Heart right ventricle (tissue), 16 donors: ENCODE measurements at regions not wholly inside any gene's neighbourhood (a gene's known extent, or its start where the extent isn't known, plus 50 kb on each side); places are given as distances from the start of the nearest gene placed in this dataset.

Source experiments
- ATAC-seq, 8 donors: fragments of 200-7000 bp; cut with Tn5 transposase; one replicate each; pipeline ENCODE4 v1.9.1; 2020; ENCODE audit warnings: mild to moderate bottlenecking in 8 of 8, moderate library complexity in 8 of 8, moderate number of reproducible peaks in 1 of 8
- DNase-seq, 2 donors: peaks; one replicate each; pipeline ENCODE4 v3.0.0-alpha.2; 2020
- H3K27ac ChIP-seq, 10 donors: fragments of 200-600 bp; sonication (generic) in 2 of 10; one replicate each; pipeline versions ENCODE4 v1.5.0 to v1.8.0; 2020 to 2022; ENCODE audit warnings: mild to moderate bottlenecking in 3 of 10
- H3K27me3 ChIP-seq, 7 donors: fragments of 200-600 bp; one replicate each; pipeline ENCODE4 v1.8.0; 2021 to 2022; ENCODE audit warnings: mild to moderate bottlenecking in 2 of 7
- H3K36me3 ChIP-seq, 9 donors: fragments of 200-600 bp; sonication (generic) in 1 of 9; one replicate each; pipeline versions ENCODE4 v1.5.0 to v1.8.0; 2020 to 2022; ENCODE audit warnings: mild to moderate bottlenecking in 2 of 9
- H3K4me1 ChIP-seq, 9 donors: fragments of 200-600 bp; sonication (generic) in 1 of 9; one replicate each; pipeline versions ENCODE4 v1.5.0 to v1.8.0; 2020 to 2022; ENCODE audit warnings: mild to moderate bottlenecking in 4 of 9
- H3K4me3 ChIP-seq, 10 donors: fragments of 200-600 bp; sonication (generic) in 2 of 10; one replicate each; pipeline versions ENCODE4 v1.5.0 to v1.8.0; 2020 to 2022; ENCODE audit warnings: mild to moderate bottlenecking in 7 of 10, moderate library complexity in 2 of 10
- H3K9me3 ChIP-seq, 11 donors: fragments of 200-600 bp in 10 of 11; sonication (generic) in 2 of 11; one replicate each; pipeline versions ENCODE4 v1.5.0 to v1.8.0; 2013 to 2022; ENCODE audit warnings: mild to moderate bottlenecking in 2 of 11, control low read depth in 1 of 11, moderate library complexity in 1 of 11
- CTCF ChIP-seq, 9 donors: fragments of 200-600 bp; sonication (generic) in 2 of 9; IDR thresholded peaks; one replicate each; pipeline versions ENCODE4 v1.5.0 to v1.8.0; 2021 to 2022; ENCODE audit warnings: antibody characterized with exemption in 9 of 9, mild to moderate bottlenecking in 5 of 9, moderate library complexity in 1 of 9
- WGBS, 2 donors: extraction: QIAGEN DNeasy Blood & Tissue Kit; methylation state at CpG; one replicate each; pipeline ENCODE4 v1.1.7; 2013; ENCODE audit warnings: inconsistent platforms in 1 of 2; 5-methylcytosine and 5-hydroxymethylcytosine counted together
- intact Hi-C, 10 donors: fragments of 100-400 bp; cut with DNase I; formaldehyde crosslinking; loops; one replicate each; pipeline versions ENCODE4 v1.11.1 to v1.14.2; 2022
- donor health status: Arrhythmogenic right ventricular cardiomyopathy.
- donor health status: ischemic (EF 13 %, LVEDD 7.1; RV severe dilation, severe dysfunction).
- donor health status: healthy with polysubstance abuse.
- donor health status: DM: no; HTN: yes; CAD: no.
- donor health status: DM: no; HTN: no; CAD: no.
- donor health status: ischemic (EF 25% LVEDD 6.9; RV normal size, moderate dysfunction).
- donor health status: ischemic (EF 25% LVEDD 5.7; RV mildly dilated, moderate dysfunction).
- donor health status: healthy.
- donor health status: DM: yes; HTN: yes; CAD: no.
- donor health status: Ischemic cardiomyopathy.
- donor health status: ischemic (EF 35%, LVEDD 5.7; RV mildly dilated, moderate dysfunction).
- donor health status: nonischemic (EF 11% LVEDD 7.7; RV severe dilation, severe dysfunction).
- donor health status: DM: yes; HTN: yes; CAD: no.
- donor health status: PGD.
- donor health status: ischemic (EF 29% LVEDD 5.4; RV normal size, mild dysfunction).
- donor health status: nonischemic (EF 23%, LVEDD 6.1; RV moderate dilation, normal function).

- TF ChIP-seq CTCF (IDR thresholded peaks at IDR 0.05): no peak
- no peak overlapping the region for H3K4me3 ChIP-seq
- no peak for DNase-seq
- 85 to 99% methylated on average over 3 of the region's 3 CpGs for WGBS, 2 donors
- peaks cover 0 to 3% (median 0%) of the 10 kb centered on the region in 11 donors for H3K9me3 ChIP-seq
- ATAC-seq: no peak
- H3K36me3 ChIP-seq: no peaks in the 10 kb centered on the region
- no peaks in the 10 kb centered on the region for H3K4me1 ChIP-seq
- H3K27me3 ChIP-seq: peaks cover 0 to 2% (median 0%) of the 10 kb centered on the region in 7 donors
- intact Hi-C loops: no loop called here
- no peak overlapping the region for H3K27ac ChIP-seq
Measured at GRCh38 chr18:73797419-73797818, 350.2 kb downstream of the FBXO15 start.

DNA sequence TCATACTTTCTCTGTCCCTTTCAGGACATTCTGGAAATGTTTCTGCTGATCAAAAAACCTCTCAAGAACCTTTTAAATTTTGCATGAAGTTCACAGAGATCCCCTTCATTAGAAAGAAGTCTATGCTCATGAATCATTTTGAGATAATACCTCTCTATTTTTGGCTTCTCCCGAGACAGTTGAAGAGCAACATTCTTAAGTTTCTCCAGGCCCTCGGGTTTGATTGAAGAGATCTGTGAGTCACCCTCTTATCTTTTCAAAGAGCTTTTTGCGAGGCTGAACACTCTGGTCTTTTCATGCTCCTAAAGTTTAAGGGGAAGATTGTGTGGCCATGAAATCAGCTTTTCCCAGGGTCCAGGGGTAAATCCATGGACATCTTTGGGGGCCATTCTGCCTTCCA lies 354.2 kb downstream of the FBXO15 start:
- H3K36me3 ChIP-seq: no peaks in the 10 kb centered on the region
- intact Hi-C loops: no loop called here
- H3K27me3 ChIP-seq: peaks cover 0 to 2% (median 0%) of the 10 kb centered on the region in 7 donors
- no peaks in the 10 kb centered on the region for H3K4me1 ChIP-seq
- 17% methylated on average over 3 of the region's 3 CpGs for WGBS, 2 donors
- no peak for TF ChIP-seq CTCF (IDR thresholded peaks at IDR 0.05)
- no peak overlapping the region for H3K27ac ChIP-seq
- DNase-seq (no peak), ATAC-seq (peak in 2 of 8 donors; percentile 14 to 31)
- peaks cover 0 to 5% (median 0%) of the 10 kb centered on the region in 11 donors for H3K9me3 ChIP-seq
- H3K4me3 ChIP-seq: no peak overlapping the region

- ATAC-seq: no peak
Measured at GRCh38 chr18:73791081-73791480, 356.6 kb downstream of the FBXO15 start.

DNA sequence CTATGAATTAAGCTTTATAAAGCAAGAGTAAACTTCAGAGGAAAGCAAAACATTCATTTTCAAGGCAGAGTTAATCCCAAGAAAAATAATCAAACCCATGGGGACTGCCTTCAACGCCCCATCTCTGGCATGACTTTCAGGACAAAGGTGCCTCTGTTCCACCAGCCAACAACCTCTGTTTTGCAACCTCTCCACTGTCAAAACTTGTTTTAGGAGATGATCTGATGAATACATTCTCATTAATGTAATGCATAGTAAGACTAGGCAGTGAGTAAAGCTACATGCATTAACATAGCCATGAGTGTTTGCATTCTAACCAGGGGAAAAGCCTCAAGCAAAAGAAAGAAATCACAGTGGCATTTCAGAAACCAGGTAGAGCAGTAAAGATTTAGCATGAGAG lies 357.0 kb downstream of the FBXO15 start:
- no peak for TF ChIP-seq CTCF (IDR thresholded peaks at IDR 0.05)
- Histone ChIP-seq H3K4me3 (no peak overlapping the region), H3K36me3 (no peaks in the 10 kb centered on the region), H3K27me3 (no peaks in the 10 kb centered on the region), H3K27ac (no peak overlapping the region), H3K9me3 (peaks cover 0 to 5% (median 0%) of the 10 kb centered on the region in 11 donors), H3K4me1 (no peaks in the 10 kb centered on the region)
- DNase-seq (no peak), ATAC-seq (no peak)
- intact Hi-C loops: no loop called here
- WGBS, 2 donors: 52 to 68% methylated on average over 1 of the region's 1 CpG

More at GRCh38 chr18:73791081-73791480, 356.6 kb downstream of the FBXO15 start:
- DNase-seq: no peak
- intact Hi-C loops: no loop called here
- H3K4me1 ChIP-seq: no peaks in the 10 kb centered on the region
- no peak overlapping the region for H3K4me3 ChIP-seq
- H3K27me3 ChIP-seq: no peaks in the 10 kb centered on the region
- peaks cover 0 to 5% (median 0%) of the 10 kb centered on the region in 11 donors for H3K9me3 ChIP-seq
- TF ChIP-seq CTCF (IDR thresholded peaks at IDR 0.05): no peak
- H3K36me3 ChIP-seq: no peaks in the 10 kb centered on the region
- 81 to 83% methylated on average over 4 of the region's 4 CpGs for WGBS, 2 donors
- no peak overlapping the region for H3K27ac ChIP-seq
